ENCODE measurements at regions not wholly inside any gene's neighbourhood (a gene's known extent, or its start where the extent isn't known, plus 50 kb on each side); places are given as distances from the start of the nearest gene placed in this dataset.

- no peak overlapping the region for H3K4me3 ChIP-seq (ENCODE audit: low read depth, low read length)
- no peak for DNase-seq (ENCODE audit: low read depth)
- TF ChIP-seq, protein P1, sequence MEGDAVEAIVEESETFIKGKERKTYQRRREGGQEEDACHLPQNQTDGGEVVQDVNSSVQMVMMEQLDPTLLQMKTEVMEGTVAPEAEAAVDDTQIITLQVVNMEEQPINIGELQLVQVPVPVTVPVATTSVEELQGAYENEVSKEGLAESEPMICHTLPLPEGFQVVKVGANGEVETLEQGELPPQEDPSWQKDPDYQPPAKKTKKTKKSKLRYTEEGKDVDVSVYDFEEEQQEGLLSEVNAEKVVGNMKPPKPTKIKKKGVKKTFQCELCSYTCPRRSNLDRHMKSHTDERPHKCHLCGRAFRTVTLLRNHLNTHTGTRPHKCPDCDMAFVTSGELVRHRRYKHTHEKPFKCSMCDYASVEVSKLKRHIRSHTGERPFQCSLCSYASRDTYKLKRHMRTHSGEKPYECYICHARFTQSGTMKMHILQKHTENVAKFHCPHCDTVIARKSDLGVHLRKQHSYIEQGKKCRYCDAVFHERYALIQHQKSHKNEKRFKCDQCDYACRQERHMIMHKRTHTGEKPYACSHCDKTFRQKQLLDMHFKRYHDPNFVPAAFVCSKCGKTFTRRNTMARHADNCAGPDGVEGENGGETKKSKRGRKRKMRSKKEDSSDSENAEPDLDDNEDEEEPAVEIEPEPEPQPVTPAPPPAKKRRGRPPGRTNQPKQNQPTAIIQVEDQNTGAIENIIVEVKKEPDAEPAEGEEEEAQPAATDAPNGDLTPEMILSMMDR (IDR thresholded peaks at IDR 0.05; ENCODE audit: control insufficient read depth, extremely low read depth, insufficient read depth): no peak
Observed at GRCh38 chr13:74217811-74218210, 83.6 kb upstream of the KLF12 start.

- no peak overlapping the region for H3K4me3 ChIP-seq (ENCODE audit: low read depth, low read length)
- TF ChIP-seq, protein P1 (IDR thresholded peaks at IDR 0.05; ENCODE audit: control insufficient read depth, extremely low read depth, insufficient read depth): no peak
- DNase-seq (ENCODE audit: low read depth): no peak
Observed at GRCh38 chr13:74215420-74215819, 81.2 kb upstream of the KLF12 start.

- H3K4me3 ChIP-seq (ENCODE audit: low read depth, low read length): no peak overlapping the region
- TF ChIP-seq, protein P1 (IDR thresholded peaks at IDR 0.05; ENCODE audit: control insufficient read depth, extremely low read depth, insufficient read depth): no peak
- DNase-seq (ENCODE audit: low read depth): no peak
Observed at GRCh38 chr13:74214321-74214720, 80.1 kb upstream of the KLF12 start.

- H3K4me3 ChIP-seq (ENCODE audit: low read depth, low read length): no peak overlapping the region
- no peak for DNase-seq (ENCODE audit: low read depth)
- TF ChIP-seq, protein P1 (IDR thresholded peaks at IDR 0.05; ENCODE audit: control insufficient read depth, extremely low read depth, insufficient read depth): no peak
Observed at GRCh38 chr13:74210693-74211393, 76.6 kb upstream of the KLF12 start.

GRCh38 chr13:74206855-74207254, 72.7 kb upstream of the KLF12 start:
- DNase-seq (ENCODE audit: low read depth): no peak
- no peak overlapping the region for H3K4me3 ChIP-seq (ENCODE audit: low read depth, low read length)
- TF ChIP-seq, protein P1 (IDR thresholded peaks at IDR 0.05; ENCODE audit: control insufficient read depth, extremely low read depth, insufficient read depth): no peak

- no peak overlapping the region for H3K4me3 ChIP-seq (ENCODE audit: low read depth, low read length)
- DNase-seq (ENCODE audit: low read depth): no peak
- TF ChIP-seq, protein P1 (IDR thresholded peaks at IDR 0.05; ENCODE audit: control insufficient read depth, extremely low read depth, insufficient read depth): no peak
Observed at GRCh38 chr13:74206061-74206561, 71.9 kb upstream of the KLF12 start.

DNA sequence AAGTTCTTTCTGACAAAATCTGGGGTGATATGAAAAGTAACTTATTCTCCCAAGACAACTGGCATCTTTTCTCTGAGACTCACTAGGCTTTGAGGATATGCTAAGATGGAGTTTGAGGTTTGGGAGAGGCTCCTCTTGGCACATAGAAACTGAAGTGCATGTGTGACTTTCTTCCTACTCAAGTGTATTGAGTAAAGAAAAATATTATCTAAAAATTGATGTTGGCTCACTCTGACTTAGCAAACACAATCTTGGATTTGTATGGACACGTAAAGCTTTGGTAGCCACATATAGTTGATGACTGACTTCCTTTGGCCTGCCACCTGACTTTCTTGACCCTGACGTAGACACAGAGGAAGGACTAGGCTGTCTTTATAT, 71.1 kb upstream of the KLF12 start:
- TF ChIP-seq, protein P1 (IDR thresholded peaks at IDR 0.05; ENCODE audit: control insufficient read depth, extremely low read depth, insufficient read depth): no peak
- H3K4me3 ChIP-seq (ENCODE audit: low read depth, low read length): no peak overlapping the region
- no peak for DNase-seq (ENCODE audit: low read depth)

All from LNCaP clone FGC (cell line).